WTC11 (cell line): ENCODE measurements at regions not wholly inside any gene's neighbourhood (a gene's known extent, or its start where the extent isn't known, plus 50 kb on each side); places are given as distances from the start of the nearest gene placed in this dataset.

Experiments
- ATAC-seq: fragments of 200-7000 bp; cut with Tn5 transposase; 2 replicates; pipeline ENCODE4 v1.10.0; 2021; ENCODE audit warnings: mild to moderate bottlenecking, moderate library complexity
- CTCF ChIA-PET: fragments of 300-600 bp; sonication (Branson Sonifier 250); formaldehyde crosslinking; loops from one replicate; lab custom pipeline; 2021; ENCODE audit warnings: antibody characterized with exemption; lab: Charles Lee
- POLR2A ChIA-PET: fragments of 350-600 bp; sonication (Branson Sonifier 250); formaldehyde crosslinking; loops from one replicate; lab custom pipeline; 2021; ENCODE audit warnings: antibody characterized with exemption; lab: Charles Lee
- DNase-seq: peaks from one replicate; pipeline ENCODE4 v3.0.0; 2021; ENCODE audit warnings: low spot score
- H3K27ac Mint-ChIP-seq: 2 replicates; pipeline ENCODE4 v1.8.0; 2021; ENCODE audit warnings: mixed read lengths
- H3K27me3 Mint-ChIP-seq: 2 replicates; pipeline ENCODE4 v1.8.0; 2021; ENCODE audit warnings: low read depth, mild to moderate bottlenecking, moderate library complexity, mixed read lengths
- H3K36me3 Mint-ChIP-seq: 2 replicates; pipeline ENCODE4 v1.8.0; 2021; ENCODE audit warnings: mixed read lengths
- H3K4me1 Mint-ChIP-seq: 2 replicates; pipeline ENCODE4 v1.8.0; 2022; ENCODE audit warnings: mixed read lengths
- H3K4me3 Mint-ChIP-seq: 2 replicates; pipeline ENCODE4 v1.8.0; 2021; ENCODE audit warnings: mild to moderate bottlenecking, moderate library complexity, mixed read lengths
- H3K9me3 Mint-ChIP-seq: 2 replicates; pipeline ENCODE4 v1.8.0; 2021; ENCODE audit warnings: mixed read lengths
- ATF1 ChIP-seq: sonication (generic); formaldehyde crosslinking; IDR thresholded peaks from 2 replicates; pipeline ENCODE4 v1.8.1; 2023; ENCODE audit warnings: mild to moderate bottlenecking, moderate library complexity, missing genetic modification reagents
- EMX1 ChIP-seq: fragments of 250-450 bp; sonication (Bioruptor Pico); IDR thresholded peaks from 2 replicates; pipeline ENCODE4 v1.8.0; 2021; ENCODE audit warnings: mild to moderate bottlenecking
- GTF2I ChIP-seq: fragments of 250-450 bp; sonication (Bioruptor Pico); conservative IDR thresholded peaks from 2 replicates; pipeline ENCODE4 v1.4.0; 2021; ENCODE audit warnings: mild to moderate bottlenecking
- HMGA2 ChIP-seq: fragments of 250-450 bp; sonication (Bioruptor Pico); IDR thresholded peaks from 2 replicates; pipeline ENCODE4 v1.4.0; 2021; ENCODE audit warnings: mild to moderate bottlenecking, moderate library complexity
- PREB ChIP-seq: sonication (generic); formaldehyde crosslinking; IDR thresholded peaks from 2 replicates; pipeline ENCODE4 v1.8.1; 2022; ENCODE audit warnings: mild to moderate bottlenecking, missing genetic modification reagents, moderate library complexity, borderline replicate concordance
- TCF7 ChIP-seq: sonication (generic); formaldehyde crosslinking; IDR thresholded peaks from 2 replicates; pipeline ENCODE4 v1.8.0; 2022; ENCODE audit warnings: mild to moderate bottlenecking, low read depth, missing genetic modification reagents, moderate library complexity
- TEAD1 ChIP-seq: sonication (generic); formaldehyde crosslinking; IDR thresholded peaks from 2 replicates; pipeline ENCODE4 v1.8.0; 2022; ENCODE audit warnings: mild to moderate bottlenecking, missing genetic modification reagents
- ZBTB21 ChIP-seq: sonication (generic); formaldehyde crosslinking; IDR thresholded peaks from 2 replicates; pipeline ENCODE4 v1.8.1; 2023; ENCODE audit warnings: mild to moderate bottlenecking, missing genetic modification reagents, borderline replicate concordance
- ZNF425 ChIP-seq: fragments of 250-450 bp; sonication (Bioruptor Pico); conservative IDR thresholded peaks from 2 replicates; pipeline ENCODE4 v1.9.0; 2021; ENCODE audit warnings: mild to moderate bottlenecking
- ZNF532 ChIP-seq: fragments of 250-450 bp; sonication (Bioruptor Pico); IDR thresholded peaks from 2 replicates; pipeline ENCODE4 v1.9.0; 2021; ENCODE audit warnings: mild to moderate bottlenecking, borderline replicate concordance
- TF ChIP-seq, protein P1 (sequence below): sonication (generic); formaldehyde crosslinking; IDR thresholded peaks from 2 replicates; pipeline ENCODE4 v1.8.1; 2022; ENCODE audit warnings: low read depth, missing genetic modification reagents, borderline replicate concordance
- TF ChIP-seq, protein P2 (sequence below): sonication (generic); formaldehyde crosslinking; IDR thresholded peaks from 2 replicates; pipeline ENCODE4 v1.8.1; 2023; ENCODE audit warnings: mild to moderate bottlenecking, missing genetic modification reagents, moderate library complexity
- TF ChIP-seq, protein P3 (sequence below): sonication (generic); formaldehyde crosslinking; IDR thresholded peaks from 2 replicates; pipeline ENCODE4 v1.8.0; 2022; ENCODE audit warnings: missing genetic modification reagents
- TF ChIP-seq, protein P4 (sequence below): fragments of 200-600 bp; IDR thresholded peaks from 2 replicates; pipeline ENCODE4 v1.8.0; 2022; ENCODE audit warnings: antibody characterized with exemption
- TF ChIP-seq, protein P5 (sequence below): sonication (generic); formaldehyde crosslinking; IDR thresholded peaks from 2 replicates; pipeline ENCODE4 v1.8.1; 2023; ENCODE audit warnings: mild to moderate bottlenecking, missing genetic modification reagents
- TF ChIP-seq, protein P6 (sequence below): fragments of 250-450 bp; sonication (Bioruptor Pico); IDR thresholded peaks from 2 replicates; pipeline ENCODE4 v1.9.0; 2021; ENCODE audit warnings: mild to moderate bottlenecking

- no peaks in the 10 kb centered on the region for H3K27me3 Mint-ChIP-seq
- POLR2A ChIA-PET, result no interaction called here
- CTCF ChIA-PET, result no interaction called here
- no peaks in the 10 kb centered on the region for H3K9me3 Mint-ChIP-seq
- DNase-seq, result no peak
- H3K4me1 Mint-ChIP-seq, result no peaks in the 10 kb centered on the region
- H3K4me3 Mint-ChIP-seq, result no peak overlapping the region
- ATAC-seq, result no peak
- no peak overlapping the region for H3K27ac Mint-ChIP-seq
- H3K36me3 Mint-ChIP-seq, result no peaks in the 10 kb centered on the region
- TF ChIP-seq TEAD1 (CRISPR knock-in tag), result no peak
- no peak for TF ChIP-seq ZNF425 (CRISPR knock-in tag)
- TF ChIP-seq, protein P1, sequence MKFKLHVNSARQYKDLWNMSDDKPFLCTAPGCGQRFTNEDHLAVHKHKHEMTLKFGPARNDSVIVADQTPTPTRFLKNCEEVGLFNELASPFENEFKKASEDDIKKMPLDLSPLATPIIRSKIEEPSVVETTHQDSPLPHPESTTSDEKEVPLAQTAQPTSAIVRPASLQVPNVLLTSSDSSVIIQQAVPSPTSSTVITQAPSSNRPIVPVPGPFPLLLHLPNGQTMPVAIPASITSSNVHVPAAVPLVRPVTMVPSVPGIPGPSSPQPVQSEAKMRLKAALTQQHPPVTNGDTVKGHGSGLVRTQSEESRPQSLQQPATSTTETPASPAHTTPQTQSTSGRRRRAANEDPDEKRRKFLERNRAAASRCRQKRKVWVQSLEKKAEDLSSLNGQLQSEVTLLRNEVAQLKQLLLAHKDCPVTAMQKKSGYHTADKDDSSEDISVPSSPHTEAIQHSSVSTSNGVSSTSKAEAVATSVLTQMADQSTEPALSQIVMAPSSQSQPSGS, result no peak
- TF ChIP-seq, protein P2, sequence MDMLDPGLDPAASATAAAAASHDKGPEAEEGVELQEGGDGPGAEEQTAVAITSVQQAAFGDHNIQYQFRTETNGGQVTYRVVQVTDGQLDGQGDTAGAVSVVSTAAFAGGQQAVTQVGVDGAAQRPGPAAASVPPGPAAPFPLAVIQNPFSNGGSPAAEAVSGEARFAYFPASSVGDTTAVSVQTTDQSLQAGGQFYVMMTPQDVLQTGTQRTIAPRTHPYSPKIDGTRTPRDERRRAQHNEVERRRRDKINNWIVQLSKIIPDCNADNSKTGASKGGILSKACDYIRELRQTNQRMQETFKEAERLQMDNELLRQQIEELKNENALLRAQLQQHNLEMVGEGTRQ (CRISPR knock-in tag), result no peak
- no peak for TF ChIP-seq EMX1 (CRISPR knock-in tag)
- TF ChIP-seq, protein P3, sequence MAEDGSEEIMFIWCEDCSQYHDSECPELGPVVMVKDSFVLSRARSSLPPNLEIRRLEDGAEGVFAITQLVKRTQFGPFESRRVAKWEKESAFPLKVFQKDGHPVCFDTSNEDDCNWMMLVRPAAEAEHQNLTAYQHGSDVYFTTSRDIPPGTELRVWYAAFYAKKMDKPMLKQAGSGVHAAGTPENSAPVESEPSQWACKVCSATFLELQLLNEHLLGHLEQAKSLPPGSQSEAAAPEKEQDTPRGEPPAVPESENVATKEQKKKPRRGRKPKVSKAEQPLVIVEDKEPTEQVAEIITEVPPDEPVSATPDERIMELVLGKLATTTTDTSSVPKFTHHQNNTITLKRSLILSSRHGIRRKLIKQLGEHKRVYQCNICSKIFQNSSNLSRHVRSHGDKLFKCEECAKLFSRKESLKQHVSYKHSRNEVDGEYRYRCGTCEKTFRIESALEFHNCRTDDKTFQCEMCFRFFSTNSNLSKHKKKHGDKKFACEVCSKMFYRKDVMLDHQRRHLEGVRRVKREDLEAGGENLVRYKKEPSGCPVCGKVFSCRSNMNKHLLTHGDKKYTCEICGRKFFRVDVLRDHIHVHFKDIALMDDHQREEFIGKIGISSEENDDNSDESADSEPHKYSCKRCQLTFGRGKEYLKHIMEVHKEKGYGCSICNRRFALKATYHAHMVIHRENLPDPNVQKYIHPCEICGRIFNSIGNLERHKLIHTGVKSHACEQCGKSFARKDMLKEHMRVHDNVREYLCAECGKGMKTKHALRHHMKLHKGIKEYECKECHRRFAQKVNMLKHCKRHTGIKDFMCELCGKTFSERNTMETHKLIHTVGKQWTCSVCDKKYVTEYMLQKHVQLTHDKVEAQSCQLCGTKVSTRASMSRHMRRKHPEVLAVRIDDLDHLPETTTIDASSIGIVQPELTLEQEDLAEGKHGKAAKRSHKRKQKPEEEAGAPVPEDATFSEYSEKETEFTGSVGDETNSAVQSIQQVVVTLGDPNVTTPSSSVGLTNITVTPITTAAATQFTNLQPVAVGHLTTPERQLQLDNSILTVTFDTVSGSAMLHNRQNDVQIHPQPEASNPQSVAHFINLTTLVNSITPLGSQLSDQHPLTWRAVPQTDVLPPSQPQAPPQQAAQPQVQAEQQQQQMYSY, result no peak
- TF ChIP-seq ZNF532 (CRISPR knock-in tag), result no peak
- no peak for TF ChIP-seq HMGA2 (CRISPR knock-in tag)
- TF ChIP-seq ZBTB21, result no peak
- TF ChIP-seq TCF7 (CRISPR knock-in tag), result no peak
- TF ChIP-seq PREB (CRISPR knock-in tag), result no peak
- TF ChIP-seq ATF1, result no peak
- TF ChIP-seq, protein P4, sequence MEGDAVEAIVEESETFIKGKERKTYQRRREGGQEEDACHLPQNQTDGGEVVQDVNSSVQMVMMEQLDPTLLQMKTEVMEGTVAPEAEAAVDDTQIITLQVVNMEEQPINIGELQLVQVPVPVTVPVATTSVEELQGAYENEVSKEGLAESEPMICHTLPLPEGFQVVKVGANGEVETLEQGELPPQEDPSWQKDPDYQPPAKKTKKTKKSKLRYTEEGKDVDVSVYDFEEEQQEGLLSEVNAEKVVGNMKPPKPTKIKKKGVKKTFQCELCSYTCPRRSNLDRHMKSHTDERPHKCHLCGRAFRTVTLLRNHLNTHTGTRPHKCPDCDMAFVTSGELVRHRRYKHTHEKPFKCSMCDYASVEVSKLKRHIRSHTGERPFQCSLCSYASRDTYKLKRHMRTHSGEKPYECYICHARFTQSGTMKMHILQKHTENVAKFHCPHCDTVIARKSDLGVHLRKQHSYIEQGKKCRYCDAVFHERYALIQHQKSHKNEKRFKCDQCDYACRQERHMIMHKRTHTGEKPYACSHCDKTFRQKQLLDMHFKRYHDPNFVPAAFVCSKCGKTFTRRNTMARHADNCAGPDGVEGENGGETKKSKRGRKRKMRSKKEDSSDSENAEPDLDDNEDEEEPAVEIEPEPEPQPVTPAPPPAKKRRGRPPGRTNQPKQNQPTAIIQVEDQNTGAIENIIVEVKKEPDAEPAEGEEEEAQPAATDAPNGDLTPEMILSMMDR, result no peak
- TF ChIP-seq, protein P5, sequence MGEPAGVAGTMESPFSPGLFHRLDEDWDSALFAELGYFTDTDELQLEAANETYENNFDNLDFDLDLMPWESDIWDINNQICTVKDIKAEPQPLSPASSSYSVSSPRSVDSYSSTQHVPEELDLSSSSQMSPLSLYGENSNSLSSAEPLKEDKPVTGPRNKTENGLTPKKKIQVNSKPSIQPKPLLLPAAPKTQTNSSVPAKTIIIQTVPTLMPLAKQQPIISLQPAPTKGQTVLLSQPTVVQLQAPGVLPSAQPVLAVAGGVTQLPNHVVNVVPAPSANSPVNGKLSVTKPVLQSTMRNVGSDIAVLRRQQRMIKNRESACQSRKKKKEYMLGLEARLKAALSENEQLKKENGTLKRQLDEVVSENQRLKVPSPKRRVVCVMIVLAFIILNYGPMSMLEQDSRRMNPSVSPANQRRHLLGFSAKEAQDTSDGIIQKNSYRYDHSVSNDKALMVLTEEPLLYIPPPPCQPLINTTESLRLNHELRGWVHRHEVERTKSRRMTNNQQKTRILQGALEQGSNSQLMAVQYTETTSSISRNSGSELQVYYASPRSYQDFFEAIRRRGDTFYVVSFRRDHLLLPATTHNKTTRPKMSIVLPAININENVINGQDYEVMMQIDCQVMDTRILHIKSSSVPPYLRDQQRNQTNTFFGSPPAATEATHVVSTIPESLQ (CRISPR knock-in tag), result no peak
- TF ChIP-seq, protein P6, sequence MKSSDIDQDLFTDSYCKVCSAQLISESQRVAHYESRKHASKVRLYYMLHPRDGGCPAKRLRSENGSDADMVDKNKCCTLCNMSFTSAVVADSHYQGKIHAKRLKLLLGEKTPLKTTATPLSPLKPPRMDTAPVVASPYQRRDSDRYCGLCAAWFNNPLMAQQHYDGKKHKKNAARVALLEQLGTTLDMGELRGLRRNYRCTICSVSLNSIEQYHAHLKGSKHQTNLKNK (CRISPR knock-in tag), result no peak
- no peak for TF ChIP-seq GTF2I (CRISPR knock-in tag)
These were observed 89.4 kb upstream of the SLC12A2 start for GRCh38 chr5:127994087-127994660.
